ENCODE measurements at regions not wholly inside any gene's neighbourhood (a gene's known extent, or its start where the extent isn't known, plus 50 kb on each side); places are given as distances from the start of the nearest gene placed in this dataset.
"Not testable (repeated sequence)": the region's sequence is repeated elsewhere in the genome, so short reads cannot be mapped to it uniquely, and the experiment has no call there.

DNA sequence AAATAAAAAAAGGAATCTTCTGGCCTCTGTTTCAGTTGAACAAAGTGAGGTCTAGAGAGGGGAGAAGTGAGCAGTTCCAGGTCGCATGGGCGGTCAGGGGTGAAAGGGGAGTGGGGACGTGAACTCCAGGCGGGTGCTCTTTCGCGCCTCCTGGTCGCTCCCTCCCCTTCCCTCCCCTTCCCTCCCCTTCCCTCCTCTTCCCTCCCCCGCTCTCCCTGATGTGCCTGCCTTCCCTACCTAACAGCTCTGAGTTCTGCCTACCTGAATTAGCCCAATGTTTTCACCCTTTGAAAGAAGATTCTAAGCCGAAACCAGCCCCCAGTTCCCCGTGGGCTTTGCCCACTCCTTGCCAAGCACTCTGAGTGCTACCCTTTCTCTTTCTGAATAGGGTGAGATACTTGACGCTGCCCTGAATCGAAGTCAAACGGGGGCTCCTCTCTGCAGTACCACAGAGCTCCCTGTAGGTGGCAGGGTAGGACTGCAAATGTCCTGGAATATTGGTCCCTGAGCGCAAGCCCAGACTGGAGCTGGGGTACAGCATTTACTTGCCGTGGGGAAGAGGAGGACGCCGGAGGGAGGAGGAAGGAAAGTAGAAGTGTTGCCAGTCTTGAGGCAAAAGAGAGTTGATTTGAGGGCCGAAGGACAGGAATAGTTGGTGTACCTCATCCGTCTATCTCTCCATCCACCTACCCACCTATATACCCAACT, 214.4 kb downstream of the NPIPA7 start:
- TF ChIP-seq EZH2phosphoT487 (IDR thresholded peaks at IDR 0.05; ENCODE audit: insufficient read depth, low read depth); EZH2 (IDR thresholded peaks at IDR 0.05; ENCODE audit: insufficient read depth, poor library complexity, severe bottlenecking): not testable (repeated sequence)
